HepG2 (cell line): ENCODE measurements at regions not wholly inside any gene's neighbourhood (a gene's known extent, or its start where the extent isn't known, plus 50 kb on each side); places are given as distances from the start of the nearest gene placed in this dataset.

Experiments used
- CTCF ChIP-seq: sonication (generic); formaldehyde crosslinking; IDR thresholded peaks from 2 replicates; pipeline ENCODE4 v1.5.0; 2020; ENCODE audit warnings: mild to moderate bottlenecking, missing genetic modification reagents, moderate library complexity
- ERF ChIP-seq: IDR thresholded peaks from 2 replicates; pipeline ENCODE4 v1.6.1; 2018; ENCODE audit warnings: missing biosample characterization, missing genetic modification reagents
- NCOA2 ChIP-seq: sonication (generic); formaldehyde crosslinking; IDR thresholded peaks from 2 replicates; pipeline ENCODE4 v1.8.0; 2022; ENCODE audit warnings: inconsistent platforms
- SP2 ChIP-seq: sonication (generic); formaldehyde crosslinking; IDR thresholded peaks from 2 replicates; pipeline ENCODE4 v1.5.1; 2020; ENCODE audit warnings: mild to moderate bottlenecking, missing genetic modification reagents
- TF ChIP-seq, protein P1 (sequence below): sonication (generic); formaldehyde crosslinking; IDR thresholded peaks from 2 replicates; pipeline ENCODE4 v1.5.0; 2020; ENCODE audit warnings: mild to moderate bottlenecking, missing genetic modification reagents, borderline replicate concordance

GRCh38 chr12:28709986-28710685 lies 438.9 kb upstream of the FAR2 start:
- TF ChIP-seq SP2 (CRISPR knock-in tag) (no peak), ERF (CRISPR knock-in tag) (no peak), NCOA2 (CRISPR knock-in tag) (no peak), CTCF (CRISPR knock-in tag) (no peak)
- TF ChIP-seq, protein P1, sequence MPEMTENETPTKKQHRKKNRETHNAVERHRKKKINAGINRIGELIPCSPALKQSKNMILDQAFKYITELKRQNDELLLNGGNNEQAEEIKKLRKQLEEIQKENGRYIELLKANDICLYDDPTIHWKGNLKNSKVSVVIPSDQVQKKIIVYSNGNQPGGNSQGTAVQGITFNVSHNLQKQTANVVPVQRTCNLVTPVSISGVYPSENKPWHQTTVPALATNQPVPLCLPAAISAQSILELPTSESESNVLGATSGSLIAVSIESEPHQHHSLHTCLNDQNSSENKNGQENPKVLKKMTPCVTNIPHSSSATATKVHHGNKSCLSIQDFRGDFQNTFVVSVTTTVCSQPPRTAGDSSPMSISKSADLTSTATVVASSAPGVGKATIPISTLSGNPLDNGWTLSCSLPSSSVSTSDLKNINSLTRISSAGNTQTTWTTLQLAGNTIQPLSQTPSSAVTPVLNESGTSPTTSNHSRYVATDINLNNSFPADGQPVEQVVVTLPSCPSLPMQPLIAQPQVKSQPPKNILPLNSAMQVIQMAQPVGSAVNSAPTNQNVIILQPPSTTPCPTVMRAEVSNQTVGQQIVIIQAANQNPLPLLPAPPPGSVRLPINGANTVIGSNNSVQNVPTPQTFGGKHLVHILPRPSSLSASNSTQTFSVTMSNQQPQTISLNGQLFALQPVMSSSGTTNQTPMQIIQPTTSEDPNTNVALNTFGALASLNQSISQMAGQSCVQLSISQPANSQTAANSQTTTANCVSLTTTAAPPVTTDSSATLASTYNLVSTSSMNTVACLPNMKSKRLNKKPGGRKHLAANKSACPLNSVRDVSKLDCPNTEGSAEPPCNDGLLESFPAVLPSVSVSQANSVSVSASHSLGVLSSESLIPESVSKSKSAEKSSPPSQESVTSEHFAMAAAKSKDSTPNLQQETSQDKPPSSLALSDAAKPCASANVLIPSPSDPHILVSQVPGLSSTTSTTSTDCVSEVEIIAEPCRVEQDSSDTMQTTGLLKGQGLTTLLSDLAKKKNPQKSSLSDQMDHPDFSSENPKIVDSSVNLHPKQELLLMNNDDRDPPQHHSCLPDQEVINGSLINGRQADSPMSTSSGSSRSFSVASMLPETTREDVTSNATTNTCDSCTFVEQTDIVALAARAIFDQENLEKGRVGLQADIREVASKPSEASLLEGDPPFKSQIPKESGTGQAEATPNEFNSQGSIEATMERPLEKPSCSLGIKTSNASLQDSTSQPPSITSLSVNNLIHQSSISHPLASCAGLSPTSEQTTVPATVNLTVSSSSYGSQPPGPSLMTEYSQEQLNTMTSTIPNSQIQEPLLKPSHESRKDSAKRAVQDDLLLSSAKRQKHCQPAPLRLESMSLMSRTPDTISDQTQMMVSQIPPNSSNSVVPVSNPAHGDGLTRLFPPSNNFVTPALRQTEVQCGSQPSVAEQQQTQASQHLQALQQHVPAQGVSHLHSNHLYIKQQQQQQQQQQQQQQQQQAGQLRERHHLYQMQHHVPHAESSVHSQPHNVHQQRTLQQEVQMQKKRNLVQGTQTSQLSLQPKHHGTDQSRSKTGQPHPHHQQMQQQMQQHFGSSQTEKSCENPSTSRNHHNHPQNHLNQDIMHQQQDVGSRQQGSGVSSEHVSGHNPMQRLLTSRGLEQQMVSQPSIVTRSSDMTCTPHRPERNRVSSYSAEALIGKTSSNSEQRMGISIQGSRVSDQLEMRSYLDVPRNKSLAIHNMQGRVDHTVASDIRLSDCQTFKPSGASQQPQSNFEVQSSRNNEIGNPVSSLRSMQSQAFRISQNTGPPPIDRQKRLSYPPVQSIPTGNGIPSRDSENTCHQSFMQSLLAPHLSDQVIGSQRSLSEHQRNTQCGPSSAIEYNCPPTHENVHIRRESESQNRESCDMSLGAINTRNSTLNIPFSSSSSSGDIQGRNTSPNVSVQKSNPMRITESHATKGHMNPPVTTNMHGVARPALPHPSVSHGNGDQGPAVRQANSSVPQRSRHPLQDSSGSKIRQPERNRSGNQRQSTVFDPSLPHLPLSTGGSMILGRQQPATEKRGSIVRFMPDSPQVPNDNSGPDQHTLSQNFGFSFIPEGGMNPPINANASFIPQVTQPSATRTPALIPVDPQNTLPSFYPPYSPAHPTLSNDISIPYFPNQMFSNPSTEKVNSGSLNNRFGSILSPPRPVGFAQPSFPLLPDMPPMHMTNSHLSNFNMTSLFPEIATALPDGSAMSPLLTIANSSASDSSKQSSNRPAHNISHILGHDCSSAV, result no peak
